GM10248 (cell line): ENCODE measurements at regions not wholly inside any gene's neighbourhood (a gene's known extent, or its start where the extent isn't known, plus 50 kb on each side); places are given as distances from the start of the nearest gene placed in this dataset.

Experiments
- CTCF ChIA-PET: fragments of 300-600 bp; sonication (Branson Sonifier 250); formaldehyde crosslinking; extraction: SDS; loops from one replicate; lab custom pipeline; 2021; ENCODE audit warnings: antibody characterized with exemption; lab: Yijun Ruan, JAX
- POLR2A ChIA-PET: fragments of 350-650 bp; sonication (Branson Sonifier 250); formaldehyde crosslinking; extraction: SDS; loops from one replicate; lab custom pipeline; 2020; ENCODE audit warnings: antibody characterized with exemption; lab: Yijun Ruan, JAX
- DNase-seq: peaks from one replicate; pipeline ENCODE4 v3.0.0; 2012; ENCODE audit errors: extremely low spot score
- CTCF ChIP-seq: IDR thresholded peaks from 2 replicates; pipeline ENCODE4 v1.5.1; 2012; ENCODE audit warnings: mild to moderate bottlenecking, low read depth; ENCODE audit errors: extremely low read depth, missing control alignments, control extremely low read depth

GRCh38 chr1:110282395-110282794 lies 56.8 kb upstream of the RBM15 start:
- ChIA-PET CTCF (interaction anchor here (1.6 to 2.1 kb wide), 3 partner anchors 10 to 130 kb away, joined by 4 to 7 read pairs (median 7); no protein-coding TSS in a partner anchor), POLR2A (no interaction called here)
- no peak for DNase-seq
- no peak for TF ChIP-seq CTCF

- DNase-seq, result no peak
- ChIA-PET POLR2A (no interaction called here), CTCF (interaction anchor here (0.9 to 1.7 kb wide), 3 partner anchors 29 to 212 kb away, joined by 3 to 8 read pairs (median 3); no protein-coding TSS in a partner anchor)
- TF ChIP-seq CTCF, result no peak
Observed at GRCh38 chr1:110283677-110284076, 55.5 kb upstream of the RBM15 start.

- CTCF ChIA-PET, result interaction anchor here (1.0 to 2.3 kb wide), 2 partner anchors 23 to 27 kb away, joined by 3 to 9 read pairs; no protein-coding TSS in a partner anchor
- POLR2A ChIA-PET, result no interaction called here
- DNase-seq, result no peak
- TF ChIP-seq CTCF, result no peak
Observed at GRCh38 chr1:110285316-110285715, 53.9 kb upstream of the RBM15 start.

GRCh38 chr1:110286564-110286963 lies 52.6 kb upstream of the RBM15 start:
- peak; percentile 58 for DNase-seq
- POLR2A ChIA-PET, result no interaction called here
- CTCF ChIA-PET, result interaction anchor here (0.7 to 2.3 kb wide), 9 partner anchors 8 to 233 kb away, joined by 3 to 9 read pairs (median 4); no protein-coding TSS in a partner anchor
- no peak for TF ChIP-seq CTCF

GRCh38 chr1:110288111-110288510 lies 51.1 kb upstream of the RBM15 start:
- DNase-seq, result no peak
- CTCF ChIA-PET, result interaction anchor here (1.9 to 2.3 kb wide), 2 partner anchors 81 to 85 kb away, joined by 4 to 8 read pairs; no protein-coding TSS in a partner anchor
- no peak for TF ChIP-seq CTCF
- POLR2A ChIA-PET, result no interaction called here
